HCT116 (cell line): ENCODE measurements at regions not wholly inside any gene's neighbourhood (a gene's known extent, or its start where the extent isn't known, plus 50 kb on each side); places are given as distances from the start of the nearest gene placed in this dataset.

Experiments used
- ATAC-seq: fragments of 200-7000 bp; cut with Tn5 transposase; 2 replicates; pipeline ENCODE4 v1.9.1; 2020; ENCODE audit warnings: mild to moderate bottlenecking, moderate library complexity
- BruUV-seq: library from RNA; stranded (reverse); fragments of 400-500 nt; replicated peaks from 2 replicates; lab custom pipeline; 2021; lab: Mats Ljungman, UMichigan
- CTCF ChIA-PET: fragments of 300-600 bp; sonication (Branson Sonifier 250); formaldehyde crosslinking; loops from one replicate; lab custom pipeline; 2021; ENCODE audit warnings: antibody characterized with exemption; lab: Charles Lee
- POLR2A ChIA-PET: fragments of 300-600, 350-600 bp; sonication (Branson Sonifier 250); formaldehyde crosslinking; loops from one replicate; lab custom pipeline; 2021; ENCODE audit warnings: antibody characterized with exemption; lab: Charles Lee
- RAD21 ChIA-PET, 2 experiments: fragments of 300-600 bp; sonication (Branson Sonifier 250); formaldehyde crosslinking; loops; one replicate each; lab custom pipeline; 2023; ENCODE audit warnings: low total read pairs in 2 of 2; ENCODE audit not compliant: uncharacterized antibody in 2 of 2, unreplicated experiment in 2 of 2, low non-redundant PET in 1 of 2; lab: Charles Lee
- DNase-seq: peaks from one replicate; pipeline ENCODE4 v3.0.0-alpha.2; 2010; ENCODE audit warnings: low read depth, low spot score
- H2AFZ ChIP-seq: fragments of 200-600 bp; shearing (Covaris generic), sonication (generic); 2 replicates; pipeline ENCODE4 v1.6.1; 2017; ENCODE audit warnings: low read depth, mixed run types, mixed read lengths, antibody characterized with exemption, low read length; ENCODE audit not compliant: poor library complexity, severe bottlenecking
- H3K27ac ChIP-seq: 2 replicates; pipeline ENCODE4 v1.5.1; 2012; ENCODE audit warnings: low read depth, low read length
- H3K27me3 ChIP-seq: fragments of 200-600 bp; sonication (generic); 2 replicates; pipeline ENCODE4 v1.6.1; 2016; ENCODE audit warnings: mixed run types, low read length, mixed read lengths; ENCODE audit not compliant: insufficient read depth
- H3K36me3 ChIP-seq, 2 experiments: fragments of 200-500 bp in 1 of 2; fragments of 200-600 bp in 1 of 2; sonication (Bioruptor generic) in 1 of 2; sonication (generic) in 1 of 2; 2 replicates each; pipeline versions ENCODE4 v1.5.1 to v1.6.1; 2014 to 2016; ENCODE audit warnings: low read length in 2 of 2, inconsistent platforms in 1 of 2, mixed read lengths in 1 of 2, mixed run types in 1 of 2; ENCODE audit not compliant: insufficient read depth in 2 of 2, control insufficient read depth in 1 of 2
- H3K4me1 ChIP-seq, 2 experiments: fragments of 200-600 bp in 1 of 2; sonication (generic) in 1 of 2; 2 replicates each; pipeline versions ENCODE4 v1.5.1 to v1.6.1; 2012 to 2017; ENCODE audit warnings: low read length in 2 of 2, inconsistent platforms in 1 of 2, mild to moderate bottlenecking in 1 of 2, mixed read lengths in 1 of 2, mixed run types in 1 of 2, moderate library complexity in 1 of 2; ENCODE audit not compliant: insufficient read depth in 2 of 2, control insufficient read depth in 1 of 2
- H3K4me2 ChIP-seq: fragments of 200-600 bp; sonication (generic); 2 replicates; pipeline ENCODE4 v1.6.1; 2017; ENCODE audit warnings: mixed run types, low read length, mixed read lengths
- H3K4me3 ChIP-seq, 2 experiments: fragments of 200-600 bp in 1 of 2; sonication (generic) in 1 of 2; replicated peaks in 1 of 2; 2 replicates each; pipeline ENCODE4 v1.5.1; 2011 to 2016; ENCODE audit warnings: low read length in 2 of 2, control low read depth in 1 of 2, low read depth in 1 of 2, mild to moderate bottlenecking in 1 of 2, mixed read lengths in 1 of 2, mixed run types in 1 of 2
- H3K79me2 ChIP-seq: fragments of 200-600 bp; sonication (generic); 2 replicates; pipeline ENCODE4 v1.6.1; 2017; ENCODE audit warnings: mild to moderate bottlenecking, mixed run types, low read length, moderate library complexity, mixed read lengths; ENCODE audit not compliant: insufficient read depth
- H3K9ac ChIP-seq: fragments of 200-600 bp; sonication (generic); 2 replicates; pipeline ENCODE4 v1.6.1; 2016; ENCODE audit warnings: low read length, mixed read lengths
- H3K9me2 ChIP-seq: fragments of 200-600 bp; sonication (generic), shearing (Covaris generic); 2 replicates; pipeline ENCODE4 v1.6.1; 2017; ENCODE audit warnings: mixed run types, mild to moderate bottlenecking, moderate library complexity; ENCODE audit not compliant: insufficient read depth
- H3K9me3 ChIP-seq, 2 experiments: fragments of 200-500 bp in 1 of 2; fragments of 200-600 bp in 1 of 2; sonication (Bioruptor generic) in 1 of 2; sonication (generic) in 1 of 2; 2 replicates each; pipeline ENCODE4 v1.6.1; 2014 to 2017; ENCODE audit warnings: low read length in 2 of 2, mixed read lengths in 2 of 2, inconsistent platforms in 1 of 2, low read depth in 1 of 2, mild to moderate bottlenecking in 1 of 2, mixed run types in 1 of 2, moderate library complexity in 1 of 2; ENCODE audit not compliant: control insufficient read depth in 1 of 2, insufficient read depth in 1 of 2
- H4K20me1 ChIP-seq: fragments of 200-600 bp; sonication (generic), shearing (Covaris generic); 2 replicates; pipeline ENCODE4 v1.6.1; 2017; ENCODE audit warnings: mixed run types, mild to moderate bottlenecking, moderate library complexity; ENCODE audit not compliant: insufficient read depth
- FOSL1 ChIP-seq: IDR thresholded peaks from 2 replicates; pipeline ENCODE4 v1.6.1; 2012; ENCODE audit warnings: low read depth
- POLR2A ChIP-seq: IDR thresholded peaks from 2 replicates; pipeline ENCODE4 v1.7.0; 2011; ENCODE audit warnings: borderline replicate concordance; ENCODE audit not compliant: insufficient read depth, insufficient read length; ENCODE audit errors: extremely low read depth
- POLR2AphosphoS5 ChIP-seq: IDR thresholded peaks from 2 replicates; pipeline ENCODE4 v1.6.1; 2011; ENCODE audit warnings: mild to moderate bottlenecking, low read depth, low read length, moderate library complexity
- REST ChIP-seq: IDR thresholded peaks from 2 replicates; pipeline ENCODE4 v1.6.1; 2012; ENCODE audit warnings: low read depth
- SP1 ChIP-seq: IDR thresholded peaks from 2 replicates; pipeline ENCODE4 v1.6.1; 2012; ENCODE audit warnings: low read depth
- SRF ChIP-seq: IDR thresholded peaks from 2 replicates; pipeline ENCODE4 v1.6.1; 2012; ENCODE audit warnings: low read depth
- ZBTB33 ChIP-seq: IDR thresholded peaks from 2 replicates; pipeline ENCODE4 v1.6.1; 2011; ENCODE audit warnings: mild to moderate bottlenecking, low read length, moderate library complexity; ENCODE audit not compliant: insufficient replicate concordance; ENCODE audit errors: extremely low read depth
- ZFX ChIP-seq: fragments of 450-650 bp; IDR thresholded peaks from 2 replicates; pipeline ENCODE4 v1.6.1; 2017
- intact Hi-C: fragments of 100-400 bp; cut with micrococcal nuclease; formaldehyde crosslinking; loops from 2 replicates; pipeline ENCODE4 v1.10.0; 2022

GRCh38 chr10:131751827-131752775, 148.7 kb upstream of the PPP2R2D start:
- Histone ChIP-seq H3K4me1 (no peaks in the 10 kb centered on the region), H3K9me2 (no peaks in the 10 kb centered on the region), H3K27ac (no peak overlapping the region), H3K79me2 (no peaks in the 10 kb centered on the region), H2AFZ (no peak overlapping the region), H3K4me3 (no peak overlapping the region), H3K4me2 (no peak overlapping the region), H3K9me3 (no peaks in the 10 kb centered on the region), H3K36me3 (no peaks in the 10 kb centered on the region), H3K9ac (no peak overlapping the region), H3K27me3 (no peaks in the 10 kb centered on the region), H4K20me1 (no peaks in the 10 kb centered on the region)
- DNase-seq (no peak), ATAC-seq (no peak)
- ChIA-PET CTCF (no interaction called here), POLR2A (no interaction called here), RAD21 (no interaction called here)
- TF ChIP-seq SP1, result no peak
- no peak for TF ChIP-seq ZFX
- no peak for TF ChIP-seq SRF
- no peak for TF ChIP-seq ZBTB33
- TF ChIP-seq POLR2AphosphoS5, result no peak
- no peak for TF ChIP-seq FOSL1
- no peak for TF ChIP-seq REST
- no peak for TF ChIP-seq POLR2A
- BruUV-seq, result no TSS peak
- intact Hi-C loops, result no loop called here
